Renal pelvis (tissue), 1 donor: ENCODE measurements at regions not wholly inside any gene's neighbourhood (a gene's known extent, or its start where the extent isn't known, plus 50 kb on each side); places are given as distances from the start of the nearest gene placed in this dataset.
A peak's percentile ranks its signal among the peaks of the same experiment; 100 is the strongest.

ENCODE experiments used
- DNase-seq: peaks from one replicate; pipeline ENCODE4 v3.0.0-alpha.2; 2013

DNA sequence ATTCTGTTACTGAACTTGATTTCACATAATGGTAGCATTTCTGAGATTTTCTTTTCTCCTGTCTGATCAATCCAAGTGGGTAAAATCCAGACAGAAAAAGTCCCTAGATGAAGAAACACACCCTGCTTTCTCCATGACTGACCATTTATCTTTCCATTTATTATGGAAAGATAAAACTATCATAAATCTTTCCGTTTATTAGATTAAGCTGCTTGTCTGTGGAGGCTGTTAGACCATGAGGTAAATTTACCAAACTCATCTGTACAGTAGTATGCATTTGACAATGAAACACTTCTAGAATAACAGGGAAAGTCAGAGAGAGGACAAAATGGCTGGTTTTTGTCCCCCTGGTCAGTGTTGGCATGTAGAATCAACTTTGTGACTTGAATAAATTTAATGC, 491.2 kb upstream of the SEMA6A start:
- no peak for DNase-seq

DNA sequence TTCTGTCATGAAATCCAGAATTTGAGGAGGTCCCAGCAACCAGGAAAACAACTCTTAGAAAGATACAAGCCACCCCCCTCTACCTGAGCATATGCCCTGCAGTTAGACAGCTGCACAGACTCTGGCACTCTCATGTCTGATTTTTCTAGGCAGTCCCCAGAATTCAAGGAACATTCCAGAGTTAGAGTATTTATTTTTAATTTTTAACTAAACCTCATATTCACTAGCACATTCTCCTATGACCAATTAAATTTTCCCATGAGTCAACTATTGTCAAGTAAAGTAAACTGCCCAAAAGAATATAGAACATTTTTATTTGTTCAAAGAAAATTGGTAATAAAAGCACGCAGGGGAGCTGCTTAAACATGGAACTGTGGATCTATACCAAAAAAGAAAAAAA, 490.5 kb upstream of the SEMA6A start:
- DNase-seq = no peak

DNA sequence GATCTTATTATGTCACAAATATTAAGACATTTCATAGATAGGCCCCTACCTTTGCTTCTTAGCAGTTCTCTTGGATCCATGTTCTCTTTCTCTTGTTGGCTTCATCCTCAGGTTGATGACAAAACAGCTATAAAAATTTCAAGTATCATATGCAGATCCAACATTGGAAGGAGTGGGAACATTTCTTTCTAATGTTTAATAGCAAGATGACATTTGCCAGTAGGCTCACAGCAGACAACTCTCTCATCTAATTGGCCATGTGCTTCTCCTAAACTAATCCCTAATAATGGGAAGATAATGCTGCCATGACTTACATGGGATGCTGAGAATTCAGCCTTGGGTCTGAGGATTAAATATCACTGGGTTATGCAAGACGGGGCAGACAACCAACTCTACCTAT, 485.5 kb upstream of the SEMA6A start:
- no peak for DNase-seq

DNA sequence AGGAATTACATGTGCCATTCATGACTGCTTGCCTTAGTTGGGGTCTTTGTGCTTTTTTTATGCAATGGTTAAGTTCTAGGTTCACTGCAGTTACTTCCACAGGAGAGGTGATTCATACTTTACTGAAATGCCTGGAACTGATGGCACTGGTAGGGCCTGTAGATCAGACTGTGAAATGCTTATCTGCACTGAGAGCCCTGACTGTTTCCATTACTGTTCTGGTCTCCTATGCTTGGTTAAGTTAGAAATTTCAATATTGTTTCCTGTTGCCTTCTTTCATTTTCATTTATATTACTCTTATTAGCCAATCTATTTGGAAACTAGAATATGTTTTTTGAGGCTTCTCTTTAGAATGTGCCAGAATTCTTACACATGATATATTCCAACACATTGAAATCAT, 484.1 kb upstream of the SEMA6A start:
- DNase-seq = no peak

DNA sequence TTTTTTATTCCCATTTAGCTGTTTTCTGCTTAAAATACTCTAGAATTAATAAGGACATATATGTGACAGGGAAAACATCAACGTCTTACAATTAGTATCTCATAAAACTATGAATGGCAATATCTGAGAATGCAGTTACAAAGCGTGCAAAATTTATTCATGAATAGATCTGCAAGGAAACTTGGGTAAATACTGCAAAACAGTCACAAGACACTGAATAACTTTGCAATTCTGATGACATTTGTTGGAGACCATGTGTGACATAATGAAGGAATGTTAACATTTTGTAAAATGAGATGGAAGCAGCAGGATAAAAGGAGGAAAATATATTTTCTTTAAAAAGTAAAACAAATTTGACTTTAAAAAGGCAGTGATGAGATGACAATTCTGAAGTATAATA, 480.9 kb upstream of the SEMA6A start:
- DNase-seq = no peak

DNA sequence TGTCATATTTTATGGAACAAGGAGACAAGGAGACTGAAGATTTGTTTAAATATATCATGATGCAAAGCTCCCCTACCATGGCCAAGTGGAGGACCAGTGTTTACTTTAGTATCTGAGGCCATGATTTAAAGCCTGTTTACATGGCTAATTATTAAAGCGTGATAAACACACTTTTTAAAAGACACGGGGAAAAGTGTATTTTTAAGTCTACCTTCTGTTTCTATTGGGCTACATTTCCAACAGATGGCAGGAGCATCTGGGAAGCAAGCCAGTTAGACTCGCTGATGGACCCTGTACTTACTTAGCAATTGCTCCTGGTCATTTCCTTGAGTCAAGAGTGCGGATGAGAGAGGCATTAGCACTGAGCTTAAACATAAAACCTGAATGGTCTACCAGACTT, 480.3 kb upstream of the SEMA6A start:
- peak; percentile 47 for DNase-seq

DNA sequence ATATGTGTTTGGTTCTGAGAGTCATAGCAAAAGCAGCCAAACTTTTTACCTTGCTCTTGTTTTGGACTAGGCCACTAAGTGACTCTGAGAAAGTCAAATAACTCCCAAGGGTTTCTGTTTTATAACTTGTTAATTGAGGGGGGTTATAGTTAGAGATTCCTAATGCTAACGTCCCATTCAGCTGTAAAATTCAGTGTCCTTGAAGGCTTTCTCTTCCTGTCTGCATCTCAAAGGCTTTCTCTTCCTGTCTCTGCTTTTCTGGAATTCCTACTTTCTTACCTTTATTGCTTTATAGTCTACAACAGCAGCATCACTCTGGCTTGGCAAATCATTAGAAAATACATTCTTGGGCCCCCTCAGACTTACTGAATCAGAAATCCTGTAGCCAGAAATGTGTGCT, 479.5 kb upstream of the SEMA6A start:
- no peak for DNase-seq

DNA sequence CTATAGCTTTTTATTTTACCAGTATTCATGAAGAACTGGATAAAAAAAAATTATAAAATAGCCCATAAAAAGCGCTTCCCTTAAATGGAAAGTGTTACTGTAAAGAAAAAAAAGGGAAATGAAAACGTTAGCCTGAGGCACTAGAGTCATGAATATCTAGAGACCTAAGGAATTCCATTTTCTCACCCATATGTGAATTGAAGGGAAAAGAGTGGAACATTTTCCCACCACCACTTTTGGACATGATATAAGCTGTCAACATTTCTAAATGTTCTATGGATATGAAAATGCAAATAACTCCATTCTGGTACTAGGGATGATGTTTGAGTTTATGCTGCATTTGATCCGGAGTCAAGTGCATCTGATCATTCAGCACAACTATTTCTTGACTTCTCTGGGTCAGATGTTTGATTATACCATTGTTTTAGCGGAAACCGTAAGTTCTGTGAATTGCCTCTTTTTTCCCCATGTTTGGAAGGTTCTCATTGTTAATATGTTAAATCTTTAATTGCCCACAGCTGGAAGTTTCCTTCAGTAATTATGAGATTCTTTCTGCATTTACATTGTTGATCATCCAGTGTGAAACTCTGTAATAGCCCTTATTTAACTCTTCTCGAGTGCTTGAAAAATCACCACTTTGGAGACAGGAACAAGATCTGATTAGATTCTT, 467.4 kb upstream of the SEMA6A start:
- no peak for DNase-seq

DNA sequence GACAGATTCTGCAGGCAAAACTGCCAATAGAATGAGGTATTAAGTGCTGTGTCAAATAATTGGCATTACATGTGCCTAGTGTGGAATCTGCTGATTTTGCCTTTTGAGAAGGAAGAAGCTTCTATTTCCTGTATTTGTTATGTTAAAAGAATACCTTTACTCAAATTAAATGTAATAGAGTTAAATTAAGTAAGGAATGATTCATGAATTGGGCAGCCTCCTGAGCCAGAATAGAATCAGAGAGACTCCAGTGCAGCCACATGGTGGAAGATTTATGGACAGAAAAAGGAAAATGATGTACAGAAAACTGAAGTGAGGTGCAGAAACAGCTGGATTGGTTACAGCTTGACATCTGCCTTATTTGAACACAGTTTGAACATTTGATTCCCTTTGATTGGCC, 464.4 kb upstream of the SEMA6A start:
- no peak for DNase-seq

DNA sequence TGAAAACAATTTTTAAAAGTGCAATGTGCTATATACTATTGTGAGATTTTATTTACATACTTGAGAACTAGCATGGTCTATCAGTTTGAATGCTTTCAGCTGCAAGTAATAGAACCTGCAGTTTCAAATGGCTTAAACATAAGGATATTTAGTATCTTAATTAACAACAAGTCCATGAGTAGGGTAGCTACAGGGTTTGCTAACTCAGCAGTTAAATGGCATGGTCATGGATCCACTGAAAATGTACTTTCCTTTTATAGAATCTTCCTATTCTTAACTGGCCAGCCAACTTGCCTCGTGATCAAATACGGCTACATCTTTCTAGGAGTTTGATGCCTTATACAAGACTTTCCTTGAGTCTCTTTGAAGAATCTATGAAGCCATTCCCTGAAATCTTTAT, 452.8 kb upstream of the SEMA6A start:
- DNase-seq = no peak

DNA sequence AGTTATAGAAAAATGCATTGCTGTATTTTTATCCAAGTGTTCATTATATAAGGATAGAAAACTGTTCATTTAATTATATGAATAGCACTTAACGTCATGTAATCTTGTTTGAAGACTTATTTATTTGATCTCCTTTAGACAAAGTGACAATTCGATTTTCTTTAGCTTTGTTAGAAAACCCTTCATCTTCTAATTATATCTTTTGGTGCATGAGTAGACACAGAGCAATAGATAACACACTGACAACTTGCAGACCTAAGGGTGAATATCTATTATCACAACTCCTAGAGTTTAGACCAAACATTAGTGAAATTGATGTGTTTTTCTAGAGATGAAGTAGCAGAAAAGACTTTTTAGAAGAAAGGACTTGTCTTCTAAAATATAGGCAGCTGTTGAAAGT, 446.4 kb upstream of the SEMA6A start:
- no peak for DNase-seq

DNA sequence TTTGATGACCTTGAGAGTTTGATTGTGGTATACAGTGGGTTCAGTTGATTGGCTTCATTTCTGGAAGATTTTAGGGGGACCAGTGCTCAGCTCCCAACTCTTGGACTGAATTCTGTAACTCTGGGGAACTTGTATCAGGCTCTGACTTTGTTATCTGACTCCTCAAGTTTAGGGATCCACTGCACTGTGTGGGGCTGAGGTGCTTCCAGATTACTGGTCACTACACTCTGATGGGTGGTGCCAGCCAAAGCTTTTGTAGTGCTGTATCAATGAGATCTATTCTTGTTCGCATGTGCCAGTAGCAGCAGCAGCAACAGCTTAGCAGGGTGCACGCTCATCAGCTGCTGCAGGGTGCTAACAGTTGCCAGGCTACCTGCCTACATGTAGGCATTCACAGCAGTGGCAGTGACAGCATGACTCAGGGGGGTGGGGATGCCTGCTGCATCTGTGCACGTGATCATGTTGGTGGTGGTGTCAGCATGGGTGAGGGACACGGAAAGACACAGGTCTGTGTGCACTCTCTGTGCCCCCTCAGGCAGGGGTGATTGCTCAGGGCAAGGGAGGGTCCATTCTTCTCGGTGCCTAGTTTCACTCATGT, 438.8 kb upstream of the SEMA6A start:
- DNase-seq = no peak

DNA sequence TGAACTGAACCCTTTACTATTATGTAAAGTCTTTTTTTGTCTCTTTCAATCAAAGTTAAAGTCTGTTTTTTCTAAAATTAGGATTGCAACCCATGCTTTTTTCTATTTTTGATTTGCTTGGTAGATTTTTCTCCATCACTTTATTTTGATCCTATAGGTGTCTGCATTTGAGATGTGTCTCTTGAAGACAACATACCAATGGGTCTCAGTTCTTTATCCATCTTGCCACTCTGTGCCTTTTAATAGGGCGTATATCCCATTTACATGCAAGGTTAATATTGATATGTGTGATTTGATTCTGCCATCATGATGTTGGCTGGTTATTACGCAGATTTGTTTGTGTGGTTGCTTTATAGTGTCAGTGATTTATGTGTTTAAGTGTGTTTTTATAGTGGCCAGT, 436.0 kb upstream of the SEMA6A start:
- DNase-seq = no peak

DNA sequence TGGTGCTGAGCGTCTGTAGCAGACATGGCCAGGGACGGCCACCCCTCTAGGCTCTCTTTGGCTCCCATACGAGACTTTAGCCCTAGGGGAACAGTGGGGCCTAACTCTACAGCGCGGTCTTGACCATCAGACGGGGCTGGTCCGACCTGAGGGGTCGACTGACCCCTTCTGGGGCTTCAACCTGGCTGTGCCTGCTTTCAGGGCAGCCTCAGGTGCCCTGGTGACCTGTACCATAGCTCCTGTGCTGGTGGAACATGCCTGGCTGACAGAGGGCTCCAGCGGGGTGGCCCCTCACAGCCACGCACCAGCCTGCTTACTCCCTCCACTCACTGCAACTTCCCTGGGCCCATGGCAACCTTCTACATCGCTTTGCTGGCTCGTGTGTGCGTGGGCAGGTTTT, 423.4 kb upstream of the SEMA6A start:
- no peak for DNase-seq

DNA sequence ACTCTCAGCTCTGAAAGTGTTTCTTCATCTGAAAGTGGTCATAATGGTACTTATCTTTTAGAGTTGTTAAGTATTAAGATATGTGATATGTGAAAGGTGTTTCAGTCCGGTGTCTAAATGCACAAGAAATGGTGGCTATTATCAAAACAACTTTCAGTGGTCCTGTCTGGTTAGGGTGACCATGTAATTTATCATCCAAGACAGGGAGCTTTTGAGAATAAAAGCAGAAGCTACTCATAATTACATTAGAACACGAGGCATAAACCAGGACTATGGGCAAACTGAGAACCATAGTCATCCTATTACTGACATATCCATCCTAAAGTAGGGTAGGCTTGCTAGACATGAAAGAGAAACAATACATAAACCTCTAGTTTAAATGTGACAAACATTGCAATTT, 418.1 kb upstream of the SEMA6A start:
- DNase-seq = no peak

DNA sequence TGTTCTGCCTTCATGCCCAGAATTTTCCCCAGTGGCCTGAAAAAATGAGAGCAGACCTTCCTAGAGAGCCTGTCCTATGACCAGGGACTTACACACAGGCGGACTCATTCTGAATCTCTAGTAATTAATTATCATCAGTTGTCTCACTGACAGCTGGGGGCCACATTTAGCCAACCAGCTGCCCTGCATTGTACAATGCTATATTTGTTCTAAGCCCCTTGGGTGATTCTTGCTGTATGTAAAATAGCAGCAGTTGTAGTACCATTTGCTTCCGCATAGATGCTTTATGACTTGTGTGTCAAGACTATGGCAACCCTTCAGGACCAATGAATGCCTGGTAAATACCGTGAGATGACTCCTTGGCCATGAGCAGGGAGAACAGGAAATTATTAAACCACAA, 415.4 kb upstream of the SEMA6A start:
- no peak for DNase-seq

DNA sequence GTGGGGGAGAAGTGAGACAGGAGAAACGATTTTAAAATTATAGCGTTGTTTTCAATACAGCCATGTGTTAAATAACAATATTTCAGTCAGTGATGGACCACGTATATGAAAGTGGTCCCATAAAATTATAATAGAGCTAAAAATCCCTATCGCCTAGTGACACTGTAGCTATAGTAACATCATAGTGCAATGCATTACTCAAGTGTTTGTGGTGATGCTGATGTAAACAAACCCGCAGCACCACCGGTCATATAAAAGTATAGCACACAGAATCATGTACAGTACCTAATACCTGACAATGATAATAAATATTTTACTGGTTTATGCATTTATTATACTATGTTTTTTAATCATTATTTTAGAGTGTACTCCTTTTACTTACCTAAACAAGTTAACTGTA, 407.4 kb upstream of the SEMA6A start:
- no peak for DNase-seq

DNA sequence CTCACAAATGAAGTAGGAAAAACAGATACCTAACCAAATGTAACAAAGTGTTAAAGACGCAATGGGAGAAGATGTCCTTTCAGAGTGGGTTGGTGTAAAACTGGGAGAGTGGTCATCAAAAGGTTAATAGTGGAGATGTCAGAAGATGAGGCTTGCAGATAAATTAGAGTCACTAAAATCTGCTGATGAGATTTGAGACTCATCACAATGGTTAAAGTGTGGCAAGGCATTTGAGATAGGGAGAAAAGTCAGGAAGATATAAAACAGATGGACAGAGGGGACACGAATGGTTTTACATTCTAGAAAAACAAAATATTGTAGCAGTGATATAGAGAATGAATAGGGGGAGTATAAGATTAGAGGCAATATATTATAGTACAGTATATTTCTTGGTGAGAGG, 406.0 kb upstream of the SEMA6A start:
- DNase-seq = no peak

DNA sequence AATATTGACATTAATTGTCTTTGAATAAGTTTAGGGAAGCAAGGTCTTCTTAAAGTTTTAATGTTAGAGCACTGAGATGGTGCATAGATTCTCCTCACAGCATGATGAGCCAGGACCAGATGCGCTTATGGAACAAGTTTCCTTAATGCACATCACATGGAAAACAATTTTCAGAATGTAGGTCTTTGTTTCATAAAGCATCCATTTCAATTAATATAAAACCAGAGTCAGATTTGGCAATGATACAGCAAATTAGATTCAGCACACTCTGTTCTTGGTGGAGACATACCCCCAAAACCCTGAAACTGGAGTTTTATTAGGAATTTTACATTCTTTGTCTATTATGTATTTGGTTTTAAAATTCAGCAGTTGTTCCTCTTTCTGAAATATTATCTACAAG, 402.1 kb upstream of the SEMA6A start:
- DNase-seq = no peak

DNA sequence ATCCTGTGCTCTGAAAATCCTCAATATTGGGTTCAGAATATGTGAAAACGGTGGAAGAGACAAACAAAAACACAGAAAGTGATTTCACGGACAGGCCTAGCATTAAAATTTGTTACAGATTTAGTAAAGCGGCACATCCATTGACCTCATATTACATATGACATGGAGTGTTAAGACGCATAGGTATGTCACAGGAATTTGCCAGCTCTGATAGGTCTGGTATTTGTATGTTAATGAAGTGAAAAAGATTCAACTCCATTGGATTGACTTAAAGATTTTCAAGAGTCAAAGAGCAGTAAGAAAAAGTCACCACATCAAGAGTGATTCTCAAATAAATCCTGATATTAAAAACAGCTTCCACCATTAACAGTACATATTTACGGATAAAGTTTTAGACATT, 396.5 kb upstream of the SEMA6A start:
- DNase-seq = no peak

DNA sequence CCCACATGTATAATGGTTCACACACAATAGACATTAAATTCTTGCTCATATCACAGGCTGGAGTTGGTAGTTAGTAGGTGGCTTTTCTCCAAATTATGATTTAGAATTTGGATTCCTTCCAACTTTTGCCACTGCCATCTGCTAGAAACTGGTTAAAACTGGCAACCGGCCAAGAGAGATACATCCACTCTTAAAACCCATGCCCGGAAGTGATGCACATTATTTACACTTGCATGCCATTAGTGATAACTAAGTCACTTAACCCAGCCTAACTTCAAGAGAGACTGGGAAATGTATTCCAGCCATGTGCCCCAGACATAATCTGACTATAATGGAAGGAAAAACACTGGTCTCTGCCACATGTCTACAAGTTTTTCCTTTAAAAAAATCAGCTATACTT, 395.7 kb upstream of the SEMA6A start:
- no peak for DNase-seq

DNA sequence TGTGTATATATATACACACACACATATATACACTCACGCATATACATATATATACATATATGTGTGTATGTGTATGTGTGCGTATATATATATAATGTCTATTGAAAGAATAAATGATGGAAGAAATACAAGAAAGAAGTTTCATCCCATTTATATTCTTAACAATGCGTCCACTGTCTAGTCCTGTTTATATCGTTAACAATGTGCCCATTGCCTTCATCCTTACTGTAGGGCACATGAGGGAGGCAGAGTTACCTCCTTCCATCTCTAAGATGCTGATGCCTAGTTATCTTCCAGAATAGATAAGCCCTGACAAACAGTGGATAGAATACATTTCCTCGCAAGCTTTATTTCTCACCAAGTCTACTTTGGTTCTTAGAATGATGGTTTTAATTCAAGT, 389.8 kb upstream of the SEMA6A start:
- DNase-seq = no peak

DNA sequence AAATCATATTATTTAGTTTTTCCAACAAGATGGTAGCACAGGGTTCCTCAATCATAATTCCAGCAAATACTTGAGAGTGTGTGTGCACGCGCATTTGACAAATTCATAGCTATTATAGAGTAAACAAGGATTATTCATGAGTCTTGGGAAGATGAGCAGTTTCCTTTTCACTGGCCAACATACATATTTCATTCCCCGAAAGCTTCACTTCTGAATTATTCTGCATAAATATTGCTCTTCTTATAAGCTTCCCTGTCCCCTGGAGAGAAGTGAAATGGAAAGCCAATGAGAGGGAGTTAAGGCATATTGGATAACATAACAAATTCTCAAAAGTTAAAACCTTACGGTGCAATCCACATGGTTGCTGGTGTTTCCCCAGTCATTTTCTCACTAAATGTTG, 386.4 kb upstream of the SEMA6A start:
- no peak for DNase-seq

DNA sequence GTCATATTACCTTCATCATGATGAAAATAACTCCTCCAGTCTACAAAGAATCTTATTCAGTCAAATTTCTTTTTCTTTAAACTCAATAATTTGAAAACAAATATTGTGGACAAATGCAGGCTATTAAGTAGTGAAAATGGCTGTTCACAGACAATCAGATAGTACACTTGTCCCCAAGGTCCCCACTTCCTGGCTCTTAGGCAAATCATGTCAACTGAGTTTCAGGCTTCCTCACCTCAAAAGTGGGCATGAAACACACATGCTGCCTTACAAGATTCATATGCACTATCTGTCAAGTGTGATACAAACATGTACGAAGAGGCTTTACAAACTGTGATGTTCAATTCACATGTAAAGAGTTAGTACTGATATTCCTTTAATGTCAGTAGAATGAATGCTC, 385.2 kb upstream of the SEMA6A start:
- no peak for DNase-seq
